KOPT-K1 (cell line): ENCODE measurements at regions not wholly inside any gene's neighbourhood (a gene's known extent, or its start where the extent isn't known, plus 50 kb on each side); places are given as distances from the start of the nearest gene placed in this dataset.
"Not testable (repeated sequence)": the region's sequence is repeated elsewhere in the genome, so short reads cannot be mapped to it uniquely, and the experiment has no call there.

ENCODE experiments used
- H3K27ac ChIP-seq: fragments of 200-600 bp; sonication (generic); 2 replicates; pipeline ENCODE4 v1.5.1; 2016; ENCODE audit warnings: antibody characterized with exemption, mild to moderate bottlenecking, low read depth, low read length; ENCODE audit not compliant: poor library complexity, severe bottlenecking
- H3K36me3 ChIP-seq: fragments of 200-600 bp; sonication (generic); 2 replicates; pipeline ENCODE4 v1.5.1; 2017; ENCODE audit warnings: antibody characterized with exemption, mild to moderate bottlenecking, low read length, moderate library complexity; ENCODE audit not compliant: insufficient read depth
- H3K9me3 ChIP-seq: fragments of 200-600 bp; sonication (generic); 2 replicates; pipeline ENCODE4 v1.5.1; 2017; ENCODE audit warnings: antibody characterized with exemption, low read length, mild to moderate bottlenecking; ENCODE audit not compliant: insufficient read depth, poor library complexity, severe bottlenecking

DNA sequence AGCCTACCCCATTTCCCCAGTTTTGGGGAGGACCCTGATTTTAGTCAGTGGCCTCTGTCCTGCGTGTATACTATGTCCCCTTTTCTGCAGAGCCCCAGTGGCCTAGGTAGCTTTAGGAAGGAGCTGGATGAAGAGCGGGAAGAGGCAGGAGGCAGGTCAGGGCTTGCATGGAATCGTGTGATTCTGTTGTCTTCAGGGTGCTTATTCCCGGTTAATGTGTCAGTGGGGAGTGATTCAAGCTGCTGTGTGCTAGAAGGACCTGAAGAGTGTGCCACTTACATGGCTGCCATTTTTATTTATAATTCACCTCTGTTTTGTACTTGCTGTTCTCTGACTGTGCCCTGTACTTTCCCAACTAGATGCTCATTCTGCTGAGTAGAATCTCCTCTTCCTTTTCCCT lies 127.3 kb upstream of the AMOT start:
- H3K9me3 ChIP-seq, result no peaks in the 10 kb centered on the region
- no peaks in the 10 kb centered on the region for H3K36me3 ChIP-seq
- H3K27ac ChIP-seq, result no peak overlapping the region

DNA sequence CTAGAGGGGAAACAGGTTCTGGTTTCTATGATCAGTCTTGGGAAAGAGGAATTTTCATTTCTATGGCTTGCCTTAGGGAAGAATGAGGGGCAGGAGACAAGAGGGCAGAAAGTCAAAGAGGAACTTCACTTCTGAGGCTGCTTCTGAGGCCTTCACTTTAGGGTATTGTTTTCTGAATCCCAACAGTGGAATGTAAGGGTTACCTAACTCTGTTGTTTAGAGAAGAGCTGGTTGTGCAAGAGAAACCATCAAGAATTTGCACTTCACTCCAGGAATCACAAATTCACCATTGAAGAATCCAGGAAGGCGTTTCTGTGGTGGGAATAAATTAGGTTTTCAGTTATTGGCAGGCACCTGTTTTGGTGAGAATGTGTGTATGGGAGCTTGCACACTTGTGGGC lies 126.7 kb upstream of the AMOT start:
- H3K36me3 ChIP-seq, result no peaks in the 10 kb centered on the region
- no peaks in the 10 kb centered on the region for H3K9me3 ChIP-seq
- H3K27ac ChIP-seq, result no peak overlapping the region

DNA sequence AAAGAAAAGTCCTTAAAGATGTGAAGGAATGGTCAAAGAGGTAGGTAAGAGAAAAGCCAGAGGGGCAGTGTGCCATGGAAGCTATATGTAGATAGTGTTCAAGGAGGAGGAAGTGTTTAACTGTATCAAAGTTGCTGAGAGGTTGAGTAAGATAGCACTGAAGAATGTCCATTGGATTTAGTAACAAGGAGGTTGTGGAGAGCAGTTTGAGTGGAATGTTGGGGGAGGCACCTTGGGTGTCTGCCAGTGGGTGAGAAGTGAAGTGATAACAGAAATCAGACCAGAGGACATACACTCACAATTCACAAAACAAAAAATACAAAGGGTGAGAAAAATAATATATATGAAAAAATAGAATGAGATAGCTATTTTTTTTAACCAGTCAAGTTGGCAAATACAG lies 121.3 kb upstream of the AMOT start:
- Histone ChIP-seq H3K27ac (no peak overlapping the region), H3K9me3 (no peaks in the 10 kb centered on the region), H3K36me3 (no peaks in the 10 kb centered on the region)

DNA sequence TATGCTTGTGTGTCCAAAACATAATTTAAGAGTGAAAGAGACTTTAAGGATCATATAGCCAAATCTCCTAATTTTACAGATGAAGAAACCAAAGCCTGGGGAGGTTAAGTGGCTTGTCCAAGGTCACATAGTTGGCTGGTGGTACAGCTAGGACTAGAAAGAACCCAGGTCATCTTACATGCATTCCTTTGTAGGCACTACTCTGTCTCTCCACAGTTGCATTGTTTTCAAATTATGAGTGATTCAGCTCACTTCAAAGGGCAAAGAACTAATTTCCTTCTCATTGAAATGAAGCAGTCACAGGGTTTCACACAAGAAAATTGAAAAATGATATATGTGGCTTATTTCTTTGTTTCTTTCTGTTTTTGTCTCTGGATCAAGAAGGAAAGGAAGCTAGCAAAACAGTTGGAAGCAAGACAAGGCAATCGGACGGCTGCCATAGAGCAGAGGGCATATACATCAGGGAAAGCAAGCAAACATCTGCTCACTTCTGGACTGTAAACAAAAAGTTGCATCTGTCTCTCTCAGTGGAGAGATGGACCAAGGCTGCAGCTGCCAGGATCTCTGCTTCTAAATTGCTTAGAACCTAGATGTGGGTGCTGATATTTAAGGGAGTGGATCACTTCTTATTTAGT lies 107.5 kb upstream of the AMOT start:
- Histone ChIP-seq H3K27ac (no peak overlapping the region), H3K9me3 (no peaks in the 10 kb centered on the region), H3K36me3 (no peaks in the 10 kb centered on the region)

DNA sequence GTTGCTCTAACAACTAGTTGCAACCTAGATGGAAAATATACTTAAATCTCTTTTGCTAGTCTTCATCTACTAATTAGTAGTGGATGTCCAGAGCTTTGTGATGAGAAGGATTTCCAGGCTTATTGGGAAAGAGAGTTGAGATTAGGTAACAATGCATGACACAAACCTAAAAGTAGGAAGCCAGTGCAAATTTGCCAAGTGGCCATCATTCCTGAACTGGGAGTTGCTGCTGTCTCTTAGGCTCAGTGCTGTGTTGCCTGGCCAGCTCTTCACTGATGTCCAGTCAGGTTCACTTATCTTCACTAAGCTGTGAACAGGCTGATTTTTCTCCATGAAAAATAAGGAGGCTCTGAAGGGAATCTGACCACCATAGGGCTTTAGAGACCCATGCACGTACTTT lies 105.6 kb upstream of the AMOT start:
- Histone ChIP-seq H3K9me3 (no peaks in the 10 kb centered on the region), H3K27ac (no peak overlapping the region), H3K36me3 (no peaks in the 10 kb centered on the region)

DNA sequence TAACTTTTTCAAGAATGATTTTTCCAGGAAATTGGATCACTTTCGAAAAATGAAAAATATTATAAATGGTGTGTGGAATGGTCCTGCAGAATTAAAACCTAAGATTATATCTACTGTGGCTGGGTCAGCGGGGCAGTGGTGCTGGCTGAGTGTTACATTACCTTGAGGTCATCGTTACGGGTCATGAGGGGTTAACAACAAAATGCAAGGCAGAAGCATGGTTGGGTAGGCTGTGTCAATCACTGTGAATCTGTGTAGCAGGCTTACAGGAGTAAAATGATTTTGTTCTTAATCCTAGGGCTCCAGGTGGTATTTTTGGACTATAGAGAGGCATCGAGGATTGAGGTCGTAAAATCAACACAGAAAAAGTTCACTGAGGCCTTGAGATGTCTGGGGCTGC lies 105.2 kb upstream of the AMOT start:
- Histone ChIP-seq H3K27ac (no peak overlapping the region), H3K9me3 (no peaks in the 10 kb centered on the region), H3K36me3 (no peaks in the 10 kb centered on the region)

DNA sequence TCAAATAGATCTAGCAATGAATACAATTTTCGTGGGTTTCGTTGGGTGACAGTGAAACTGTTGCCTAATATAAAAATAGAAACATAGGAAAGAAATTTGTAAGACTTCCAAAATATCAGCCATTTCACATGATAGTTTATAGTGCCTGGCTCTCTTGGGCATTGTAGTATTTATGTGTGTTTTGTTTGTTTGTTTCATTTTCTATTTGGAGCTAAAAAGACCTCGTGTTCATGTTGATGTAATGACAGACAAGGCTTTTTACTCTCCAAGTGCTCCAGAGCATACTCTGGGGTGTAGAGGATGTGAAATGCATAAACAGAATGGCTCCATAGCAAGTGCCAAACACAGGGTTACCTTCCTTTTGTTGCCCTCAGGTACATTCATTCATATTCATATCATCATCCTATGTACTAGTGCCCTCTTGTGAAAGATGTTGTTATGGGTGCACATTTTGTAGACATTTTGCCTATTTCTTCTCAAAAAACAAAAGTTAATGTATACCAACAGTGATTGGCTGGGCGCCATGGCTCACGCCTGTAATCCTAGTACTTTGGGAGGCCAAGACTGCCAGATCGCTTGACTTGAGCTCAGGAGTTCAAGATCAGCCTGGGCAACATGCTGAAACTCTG lies 100.7 kb upstream of the AMOT start:
- no peaks in the 10 kb centered on the region for H3K9me3 ChIP-seq
- H3K36me3 ChIP-seq, result no peaks in the 10 kb centered on the region
- H3K27ac ChIP-seq, result no peak overlapping the region

DNA sequence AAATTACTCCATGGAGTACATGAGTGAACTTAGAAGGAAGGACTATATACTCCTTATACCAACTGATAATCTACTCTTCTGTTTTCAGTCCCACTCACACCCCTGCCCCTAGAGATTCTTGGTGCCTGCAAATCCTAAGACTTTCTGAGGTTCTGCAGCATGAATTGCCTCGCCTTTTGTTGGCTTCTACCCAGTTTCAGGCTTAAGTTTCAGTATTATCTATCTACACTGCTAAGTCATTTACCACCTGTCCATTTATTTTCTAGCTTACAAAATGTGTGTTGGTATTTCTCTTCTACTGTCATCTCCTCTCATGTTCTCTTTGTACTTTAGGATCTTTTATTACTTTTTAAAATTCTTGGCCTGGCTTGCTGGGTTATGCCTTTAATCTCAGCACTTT lies 94.4 kb upstream of the AMOT start:
- H3K27ac ChIP-seq, result no peak overlapping the region
- H3K36me3 ChIP-seq, result no peaks in the 10 kb centered on the region
- no peaks in the 10 kb centered on the region for H3K9me3 ChIP-seq

DNA sequence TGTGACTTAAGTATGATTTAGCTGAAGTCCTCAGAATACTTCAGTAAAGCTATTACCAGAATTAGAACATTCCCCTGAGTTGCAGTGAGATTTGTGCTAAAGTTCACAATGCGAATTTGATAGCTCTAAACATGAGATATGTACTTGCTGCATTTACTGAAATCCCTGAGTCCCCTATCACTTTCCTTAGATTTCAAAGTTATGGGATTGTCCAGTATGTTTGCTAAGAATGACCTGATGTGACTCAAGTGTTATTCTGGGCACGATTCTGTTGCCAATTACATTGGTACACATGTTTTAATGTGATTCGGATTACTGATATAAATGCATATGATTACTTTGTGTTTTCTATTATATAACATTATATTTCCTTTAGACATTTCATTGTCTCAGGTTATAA lies 91.3 kb upstream of the AMOT start:
- Histone ChIP-seq H3K36me3 (no peaks in the 10 kb centered on the region), H3K9me3 (no peaks in the 10 kb centered on the region), H3K27ac (no peak overlapping the region)

DNA sequence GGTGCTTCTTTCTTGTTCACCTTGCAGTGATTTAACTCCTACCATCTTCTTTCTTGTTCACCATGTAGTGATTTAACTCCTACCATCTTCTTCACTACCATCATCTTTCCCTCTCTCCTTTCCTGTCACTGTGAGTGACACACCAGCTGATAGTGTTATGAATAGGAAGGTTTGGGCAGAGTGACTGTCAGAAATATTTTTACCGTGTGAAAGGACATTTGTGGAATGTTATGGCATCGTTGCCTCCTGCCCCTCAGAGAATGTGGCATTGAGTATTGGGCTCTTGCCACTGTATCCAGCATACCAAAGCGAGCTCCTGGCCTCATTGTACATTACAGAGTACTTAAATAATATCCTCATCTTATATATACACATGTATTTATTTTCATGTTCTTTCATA lies 90.8 kb upstream of the AMOT start:
- Histone ChIP-seq H3K9me3 (no peaks in the 10 kb centered on the region), H3K36me3 (no peaks in the 10 kb centered on the region), H3K27ac (no peak overlapping the region)

DNA sequence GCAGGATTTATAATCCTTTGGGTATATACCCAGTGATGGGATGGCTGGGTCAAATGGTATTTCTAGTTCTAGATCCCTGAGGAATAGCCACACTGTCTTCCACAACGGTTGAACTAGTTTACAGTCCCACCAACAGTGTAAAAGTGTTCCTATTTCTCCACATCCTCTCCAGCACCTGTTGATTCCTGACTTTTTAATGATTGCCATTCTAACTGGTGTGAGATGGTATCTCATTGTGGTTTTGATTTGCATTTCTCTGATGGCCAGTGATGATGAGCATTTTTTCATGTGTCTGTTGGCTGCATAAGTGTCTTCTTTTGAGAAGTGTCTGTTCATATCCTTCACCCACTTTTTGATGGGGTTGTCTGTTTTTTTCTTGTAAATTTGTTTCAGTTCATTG lies 82.8 kb upstream of the AMOT start:
- not testable (repeated sequence) for H3K36me3 ChIP-seq

DNA sequence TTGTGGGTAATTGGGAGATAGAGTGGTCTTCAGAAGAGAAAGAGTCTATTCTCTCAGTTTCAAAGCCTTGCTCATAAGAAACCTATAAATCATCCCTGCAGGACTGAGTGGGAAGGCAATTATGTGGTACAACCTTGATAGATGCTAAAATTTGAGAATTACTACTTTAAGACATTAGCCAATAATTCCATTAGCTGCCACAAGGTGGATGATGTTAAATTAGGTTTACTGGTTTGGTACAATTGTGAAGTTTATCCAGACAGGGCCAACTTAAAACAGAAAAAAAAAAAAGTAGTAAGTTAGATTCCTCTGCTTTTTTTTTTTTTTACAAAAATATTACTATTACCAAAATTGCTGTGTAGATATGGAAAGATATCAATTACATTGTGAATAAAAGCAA lies 73.2 kb upstream of the AMOT start:
- H3K36me3 ChIP-seq, result no peaks in the 10 kb centered on the region
- no peak overlapping the region for H3K27ac ChIP-seq
- no peaks in the 10 kb centered on the region for H3K9me3 ChIP-seq

More for the DNA sequence above, 82.8 kb upstream of the AMOT start:
- H3K27ac ChIP-seq, H3K9me3 ChIP-seq: not testable (repeated sequence)

DNA sequence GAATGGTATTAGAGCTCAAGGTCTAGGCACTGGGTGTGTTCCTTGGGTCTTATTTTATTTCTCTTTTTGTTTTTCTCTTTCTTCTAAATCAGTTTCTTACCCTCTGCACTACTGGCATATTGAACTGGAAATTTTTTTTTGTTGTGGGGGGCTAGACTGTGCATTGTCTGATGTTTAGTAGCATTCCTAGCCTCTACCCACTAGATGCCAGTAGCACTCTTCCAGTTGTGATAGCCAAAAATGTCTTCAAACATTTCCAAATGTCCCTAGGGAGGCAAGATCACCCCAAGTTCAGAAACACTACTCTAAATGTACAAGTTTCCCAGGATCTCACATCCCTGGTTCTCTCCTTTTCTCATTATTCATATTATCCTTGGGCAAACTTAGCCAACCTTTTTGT lies 69.8 kb upstream of the AMOT start:
- no peaks in the 10 kb centered on the region for H3K36me3 ChIP-seq
- no peak overlapping the region for H3K27ac ChIP-seq
- H3K9me3 ChIP-seq, result no peaks in the 10 kb centered on the region

DNA sequence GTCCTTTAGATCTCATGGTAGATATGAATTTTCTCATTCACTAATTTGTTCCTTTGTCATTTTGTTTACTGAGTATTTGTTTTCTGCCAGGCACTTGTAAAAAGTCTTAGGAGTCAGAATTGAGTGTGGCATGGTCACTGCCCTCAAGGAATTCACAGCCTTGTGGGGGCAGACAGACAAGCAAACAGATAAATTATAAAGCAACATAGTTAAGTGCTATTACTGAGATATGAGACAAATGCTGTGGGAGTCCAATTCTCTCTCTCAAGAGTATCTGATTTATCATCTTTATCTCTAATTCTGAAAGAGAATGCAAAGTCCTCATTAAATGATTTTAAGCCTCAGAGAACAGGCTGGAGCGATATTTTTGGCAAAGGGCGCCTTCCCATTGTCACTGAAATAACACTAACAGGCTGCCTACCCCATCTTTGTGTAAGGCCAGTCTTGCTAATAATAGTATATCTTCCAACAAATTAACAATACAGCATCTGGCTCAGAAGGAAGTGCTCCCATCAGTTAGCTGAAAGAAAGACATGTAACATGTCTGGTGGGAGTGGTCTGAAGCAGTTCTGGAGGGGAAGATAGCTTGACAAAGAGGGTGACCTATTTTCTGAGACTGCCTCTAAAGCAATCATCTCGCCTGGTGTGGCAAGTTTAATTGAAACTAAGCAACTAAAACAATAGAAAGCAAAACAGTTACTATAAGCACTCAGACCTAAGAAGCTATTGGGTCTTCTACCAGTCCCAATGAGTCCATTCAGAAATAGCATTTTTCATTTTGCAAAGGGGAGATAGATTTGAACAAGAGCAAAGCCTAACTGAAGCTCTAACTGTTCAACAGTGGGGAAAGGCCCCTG lies 61.5 kb upstream of the AMOT start:
- Histone ChIP-seq H3K27ac (no peak overlapping the region), H3K9me3 (no peaks in the 10 kb centered on the region), H3K36me3 (no peaks in the 10 kb centered on the region)

DNA sequence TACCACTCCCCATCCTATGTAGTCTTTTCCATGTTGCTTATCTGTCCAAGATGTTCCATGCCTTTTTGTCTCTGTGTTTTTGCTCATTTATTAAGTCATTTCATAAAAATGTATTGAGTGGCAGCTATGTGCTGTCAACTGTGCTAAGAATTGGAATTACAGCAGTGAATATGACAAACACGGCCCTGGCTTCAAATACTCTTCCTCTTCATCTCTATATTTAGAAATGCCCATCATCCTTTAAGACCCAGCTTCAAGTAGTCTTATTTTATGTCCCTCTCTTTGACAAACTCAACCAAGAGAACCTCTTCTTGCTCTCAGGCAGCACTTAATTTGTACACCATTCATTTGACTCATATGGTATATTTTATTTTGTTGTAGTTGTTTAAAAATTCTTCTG lies 55.4 kb upstream of the AMOT start:
- no peak overlapping the region for H3K27ac ChIP-seq
- no peaks in the 10 kb centered on the region for H3K36me3 ChIP-seq

More for the DNA sequence above, 55.4 kb upstream of the AMOT start:
- no peaks in the 10 kb centered on the region for H3K9me3 ChIP-seq
